HEK293 (cell line): ENCODE measurements at regions not wholly inside any gene's neighbourhood (a gene's known extent, or its start where the extent isn't known, plus 50 kb on each side); places are given as distances from the start of the nearest gene placed in this dataset.

Source experiments
- CTCF ChIA-PET: fragments of 350-600 bp; formaldehyde crosslinking; extraction: SDS; loops from one replicate; lab custom pipeline; 2021; ENCODE audit warnings: antibody characterized with exemption; lab: Yijun Ruan, JAX
- POLR2A ChIA-PET: fragments of 300-600 bp; formaldehyde crosslinking; extraction: SDS; loops from one replicate; lab custom pipeline; 2020; ENCODE audit warnings: antibody characterized with exemption, inconsistent platforms; lab: Yijun Ruan, JAX
- H3K27ac ChIP-seq: fragments of 200-500 bp; sonication (Bioruptor generic); 2 replicates; pipeline ENCODE4 v1.5.1; 2014; ENCODE audit warnings: low read depth, low read length, control low read depth, inconsistent platforms; ENCODE audit errors: extremely low read depth
- H3K36me3 ChIP-seq, 2 experiments: fragments of 200-500 bp in 1 of 2; sonication (Bioruptor generic) in 1 of 2; 1 replicate in 1 of 2; 2 replicates in 1 of 2; pipeline ENCODE4 v1.5.1; 2014 to 2017; ENCODE audit warnings: inconsistent platforms in 2 of 2, low read length in 2 of 2; ENCODE audit not compliant: control insufficient read depth in 2 of 2, insufficient read depth in 1 of 2
- H3K4me1 ChIP-seq: fragments of 200-500 bp; sonication (Bioruptor generic); 2 replicates; pipeline ENCODE4 v1.5.1; 2014; ENCODE audit warnings: mild to moderate bottlenecking, low read length, inconsistent platforms; ENCODE audit not compliant: control insufficient read depth, insufficient read depth
- H3K4me3 ChIP-seq: 2 replicates; pipeline ENCODE4 v1.5.1; 2011; ENCODE audit warnings: low read depth, mild to moderate bottlenecking, control low read depth, low read length, moderate library complexity
- H3K9me3 ChIP-seq: fragments of 200-500 bp; sonication (Bioruptor generic); 2 replicates; pipeline ENCODE4 v1.5.1; 2014; ENCODE audit warnings: low read depth, low read length, inconsistent platforms; ENCODE audit not compliant: control insufficient read depth, insufficient read depth
- KLF9 ChIP-seq: fragments of 450-650 bp; formaldehyde crosslinking; IDR thresholded peaks from 2 replicates; pipeline ENCODE4 v1.5.1; 2016; ENCODE audit warnings: missing biosample characterization, missing genetic modification characterization, low read depth
- WT1 ChIP-seq: fragments of 450-650 bp; formaldehyde crosslinking; IDR thresholded peaks from 2 replicates; pipeline ENCODE4 v1.5.1; 2016; ENCODE audit warnings: missing biosample characterization, missing genetic modification characterization
- YY2 ChIP-seq: fragments of 450-650 bp; formaldehyde crosslinking; IDR thresholded peaks from 2 replicates; pipeline ENCODE4 v1.5.1; 2016; ENCODE audit warnings: missing biosample characterization, missing genetic modification characterization
- ZFP3 ChIP-seq: fragments of 450-650 bp; formaldehyde crosslinking; IDR thresholded peaks from 2 replicates; pipeline ENCODE4 v1.5.1; 2016; ENCODE audit warnings: low read depth, missing biosample characterization, missing genetic modification characterization
- ZFP37 ChIP-seq: fragments of 450-650 bp; formaldehyde crosslinking; IDR thresholded peaks from 2 replicates; pipeline ENCODE4 v1.5.1; 2016; ENCODE audit warnings: missing biosample characterization, missing genetic modification characterization
- ZNF132 ChIP-seq: fragments of 450-650 bp; formaldehyde crosslinking; IDR thresholded peaks from 2 replicates; pipeline ENCODE4 v1.5.1; 2017; ENCODE audit warnings: missing biosample characterization, missing genetic modification characterization, borderline replicate concordance
- ZNF16 ChIP-seq: fragments of 450-650 bp; formaldehyde crosslinking; IDR thresholded peaks from 2 replicates; pipeline ENCODE4 v1.5.1; 2016; ENCODE audit warnings: low read depth, missing biosample characterization, missing genetic modification characterization
- ZNF211 ChIP-seq: fragments of 450-650 bp; formaldehyde crosslinking; IDR thresholded peaks from 2 replicates; pipeline ENCODE4 v1.5.1; 2016; ENCODE audit warnings: low read depth, missing biosample characterization, missing genetic modification characterization
- ZNF324 ChIP-seq: fragments of 450-650 bp; formaldehyde crosslinking; IDR thresholded peaks from 2 replicates; pipeline ENCODE4 v1.5.1; 2016; ENCODE audit warnings: missing biosample characterization, missing genetic modification characterization
- ZNF423 ChIP-seq: fragments of 450-650 bp; formaldehyde crosslinking; IDR thresholded peaks from 2 replicates; pipeline ENCODE4 v1.5.1; 2016; ENCODE audit warnings: missing biosample characterization, missing genetic modification characterization
- ZNF514 ChIP-seq: fragments of 450-650 bp; formaldehyde crosslinking; IDR thresholded peaks from 2 replicates; pipeline ENCODE4 v1.5.1; 2016; ENCODE audit warnings: missing biosample characterization, missing genetic modification characterization
- ZNF560 ChIP-seq: fragments of 450-650 bp; formaldehyde crosslinking; IDR thresholded peaks from 2 replicates; pipeline ENCODE4 v1.5.1; 2017; ENCODE audit warnings: missing biosample characterization, missing genetic modification characterization, borderline replicate concordance
- ZNF571 ChIP-seq: fragments of 450-650 bp; formaldehyde crosslinking; IDR thresholded peaks from 2 replicates; pipeline ENCODE4 v1.5.0; 2017; ENCODE audit warnings: missing biosample characterization, missing genetic modification characterization
- ZNF600 ChIP-seq: fragments of 450-650 bp; formaldehyde crosslinking; IDR thresholded peaks from 2 replicates; pipeline ENCODE4 v1.5.1; 2016; ENCODE audit warnings: missing biosample characterization, missing genetic modification characterization
- ZNF623 ChIP-seq: fragments of 450-650 bp; formaldehyde crosslinking; IDR thresholded peaks from 2 replicates; pipeline ENCODE4 v1.5.1; 2016; ENCODE audit warnings: missing biosample characterization, missing genetic modification characterization
- ZNF768 ChIP-seq: fragments of 450-650 bp; formaldehyde crosslinking; IDR thresholded peaks from 2 replicates; pipeline ENCODE4 v1.5.1; 2018; ENCODE audit warnings: missing biosample characterization, mild to moderate bottlenecking, missing genetic modification characterization
- TF ChIP-seq, protein P1 (sequence below): fragments of 450-650 bp; formaldehyde crosslinking; conservative IDR thresholded peaks from 2 replicates; pipeline ENCODE4 v1.5.1; 2016; ENCODE audit warnings: low read depth, missing biosample characterization, missing genetic modification characterization
- TF ChIP-seq, protein P2 (sequence below): fragments of 450-650 bp; formaldehyde crosslinking; IDR thresholded peaks from 2 replicates; pipeline ENCODE4 v1.5.1; 2016; ENCODE audit warnings: missing biosample characterization, missing genetic modification characterization
- TF ChIP-seq, protein P3 (sequence below): fragments of 450-650 bp; formaldehyde crosslinking; IDR thresholded peaks from 2 replicates; pipeline ENCODE4 v1.5.1; 2016; ENCODE audit warnings: missing biosample characterization, missing genetic modification characterization
- TF ChIP-seq, protein P4 (sequence below): fragments of 450-650 bp; formaldehyde crosslinking; IDR thresholded peaks from 2 replicates; pipeline ENCODE4 v1.5.1; 2017; ENCODE audit warnings: missing biosample characterization, missing genetic modification characterization
- TF ChIP-seq, protein P5 (sequence below): fragments of 450-650 bp; formaldehyde crosslinking; IDR thresholded peaks from 2 replicates; pipeline ENCODE4 v1.5.1; 2017; ENCODE audit warnings: missing biosample characterization, mild to moderate bottlenecking, missing genetic modification characterization, moderate library complexity
- TF ChIP-seq, protein P6 (sequence below): fragments of 450-650 bp; formaldehyde crosslinking; IDR thresholded peaks from 2 replicates; pipeline ENCODE4 v1.5.1; 2016; ENCODE audit warnings: missing biosample characterization, missing genetic modification characterization
- TF ChIP-seq, protein P7 (sequence below): fragments of 450-650 bp; formaldehyde crosslinking; IDR thresholded peaks from 2 replicates; pipeline ENCODE4 v1.5.1; 2016; ENCODE audit warnings: missing biosample characterization, missing genetic modification characterization, borderline replicate concordance

DNA sequence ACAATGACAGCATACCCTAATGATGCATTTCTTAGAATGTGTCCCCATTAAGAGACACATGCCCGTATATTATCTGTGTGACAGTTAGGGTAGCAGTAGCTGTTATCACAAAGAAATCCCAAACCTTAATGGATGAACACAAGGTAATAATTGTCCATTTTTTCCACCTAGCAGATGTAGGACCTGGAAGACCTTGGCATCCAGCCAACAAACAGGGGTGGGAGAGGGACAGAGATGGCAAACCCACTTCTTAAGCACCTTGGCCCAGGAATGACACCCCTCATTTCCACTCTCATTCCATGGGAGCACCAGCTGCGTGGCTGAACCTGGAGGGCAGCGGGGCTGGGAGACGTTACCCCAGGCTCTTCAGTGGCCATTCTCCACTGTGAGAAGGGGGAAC lies 679.0 kb downstream of the AACS start (continued):
- TF ChIP-seq, protein P1, sequence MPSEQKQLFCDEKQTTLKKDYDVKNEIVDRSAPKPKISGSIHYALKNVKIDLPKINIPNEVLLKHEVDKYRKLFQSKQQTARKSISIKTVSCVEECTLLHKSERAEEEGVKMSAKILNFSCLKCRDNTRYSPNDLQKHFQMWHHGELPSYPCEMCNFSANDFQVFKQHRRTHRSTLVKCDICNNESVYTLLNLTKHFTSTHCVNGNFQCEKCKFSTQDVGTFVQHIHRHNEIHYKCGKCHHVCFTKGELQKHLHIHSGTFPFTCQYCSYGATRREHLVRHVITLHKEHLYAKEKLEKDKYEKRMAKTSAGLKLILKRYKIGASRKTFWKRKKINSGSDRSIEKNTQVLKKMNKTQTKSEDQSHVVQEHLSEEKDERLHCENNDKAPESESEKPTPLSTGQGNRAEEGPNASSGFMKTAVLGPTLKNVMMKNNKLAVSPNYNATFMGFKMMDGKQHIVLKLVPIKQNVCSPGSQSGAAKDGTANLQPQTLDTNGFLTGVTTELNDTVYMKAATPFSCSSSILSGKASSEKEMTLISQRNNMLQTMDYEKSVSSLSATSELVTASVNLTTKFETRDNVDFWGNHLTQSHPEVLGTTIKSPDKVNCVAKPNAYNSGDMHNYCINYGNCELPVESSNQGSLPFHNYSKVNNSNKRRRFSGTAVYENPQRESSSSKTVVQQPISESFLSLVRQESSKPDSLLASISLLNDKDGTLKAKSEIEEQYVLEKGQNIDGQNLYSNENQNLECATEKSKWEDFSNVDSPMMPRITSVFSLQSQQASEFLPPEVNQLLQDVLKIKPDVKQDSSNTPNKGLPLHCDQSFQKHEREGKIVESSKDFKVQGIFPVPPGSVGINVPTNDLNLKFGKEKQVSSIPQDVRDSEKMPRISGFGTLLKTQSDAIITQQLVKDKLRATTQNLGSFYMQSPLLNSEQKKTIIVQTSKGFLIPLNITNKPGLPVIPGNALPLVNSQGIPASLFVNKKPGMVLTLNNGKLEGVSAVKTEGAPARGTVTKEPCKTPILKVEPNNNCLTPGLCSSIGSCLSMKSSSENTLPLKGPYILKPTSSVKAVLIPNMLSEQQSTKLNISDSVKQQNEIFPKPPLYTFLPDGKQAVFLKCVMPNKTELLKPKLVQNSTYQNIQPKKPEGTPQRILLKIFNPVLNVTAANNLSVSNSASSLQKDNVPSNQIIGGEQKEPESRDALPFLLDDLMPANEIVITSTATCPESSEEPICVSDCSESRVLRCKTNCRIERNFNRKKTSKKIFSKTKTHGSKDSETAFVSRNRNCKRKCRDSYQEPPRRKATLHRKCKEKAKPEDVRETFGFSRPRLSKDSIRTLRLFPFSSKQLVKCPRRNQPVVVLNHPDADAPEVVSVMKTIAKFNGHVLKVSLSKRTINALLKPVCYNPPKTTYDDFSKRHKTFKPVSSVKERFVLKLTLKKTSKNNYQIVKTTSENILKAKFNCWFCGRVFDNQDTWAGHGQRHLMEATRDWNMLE (tag by site-specific recombination) = no peak
- no peak for TF ChIP-seq ZNF600 (tag by site-specific recombination)
- TF ChIP-seq ZFP3 = no peak
- TF ChIP-seq ZFP37 (tag by site-specific recombination) = no peak
- no peak for TF ChIP-seq KLF9 (tag by site-specific recombination)
- TF ChIP-seq WT1 (tag by site-specific recombination) = no peak
- TF ChIP-seq ZNF571 (tag by site-specific recombination) = no peak
- TF ChIP-seq, protein P2, sequence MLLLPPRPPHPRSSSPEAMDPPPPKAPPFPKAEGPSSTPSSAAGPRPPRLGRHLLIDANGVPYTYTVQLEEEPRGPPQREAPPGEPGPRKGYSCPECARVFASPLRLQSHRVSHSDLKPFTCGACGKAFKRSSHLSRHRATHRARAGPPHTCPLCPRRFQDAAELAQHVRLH (tag by site-specific recombination) = no peak
- no peak for TF ChIP-seq ZNF132 (tag by site-specific recombination)
- TF ChIP-seq, protein P3, sequence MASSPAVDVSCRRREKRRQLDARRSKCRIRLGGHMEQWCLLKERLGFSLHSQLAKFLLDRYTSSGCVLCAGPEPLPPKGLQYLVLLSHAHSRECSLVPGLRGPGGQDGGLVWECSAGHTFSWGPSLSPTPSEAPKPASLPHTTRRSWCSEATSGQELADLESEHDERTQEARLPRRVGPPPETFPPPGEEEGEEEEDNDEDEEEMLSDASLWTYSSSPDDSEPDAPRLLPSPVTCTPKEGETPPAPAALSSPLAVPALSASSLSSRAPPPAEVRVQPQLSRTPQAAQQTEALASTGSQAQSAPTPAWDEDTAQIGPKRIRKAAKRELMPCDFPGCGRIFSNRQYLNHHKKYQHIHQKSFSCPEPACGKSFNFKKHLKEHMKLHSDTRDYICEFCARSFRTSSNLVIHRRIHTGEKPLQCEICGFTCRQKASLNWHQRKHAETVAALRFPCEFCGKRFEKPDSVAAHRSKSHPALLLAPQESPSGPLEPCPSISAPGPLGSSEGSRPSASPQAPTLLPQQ (tag by site-specific recombination) = no peak
- TF ChIP-seq YY2 (tag by site-specific recombination) = no peak
- TF ChIP-seq, protein P4, sequence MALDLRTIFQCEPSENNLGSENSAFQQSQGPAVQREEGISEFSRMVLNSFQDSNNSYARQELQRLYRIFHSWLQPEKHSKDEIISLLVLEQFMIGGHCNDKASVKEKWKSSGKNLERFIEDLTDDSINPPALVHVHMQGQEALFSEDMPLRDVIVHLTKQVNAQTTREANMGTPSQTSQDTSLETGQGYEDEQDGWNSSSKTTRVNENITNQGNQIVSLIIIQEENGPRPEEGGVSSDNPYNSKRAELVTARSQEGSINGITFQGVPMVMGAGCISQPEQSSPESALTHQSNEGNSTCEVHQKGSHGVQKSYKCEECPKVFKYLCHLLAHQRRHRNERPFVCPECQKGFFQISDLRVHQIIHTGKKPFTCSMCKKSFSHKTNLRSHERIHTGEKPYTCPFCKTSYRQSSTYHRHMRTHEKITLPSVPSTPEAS (tag by site-specific recombination) = no peak
- TF ChIP-seq ZNF16 (tag by site-specific recombination) = no peak
- no peak for TF ChIP-seq ZNF324 (tag by site-specific recombination)
- TF ChIP-seq, protein P5, sequence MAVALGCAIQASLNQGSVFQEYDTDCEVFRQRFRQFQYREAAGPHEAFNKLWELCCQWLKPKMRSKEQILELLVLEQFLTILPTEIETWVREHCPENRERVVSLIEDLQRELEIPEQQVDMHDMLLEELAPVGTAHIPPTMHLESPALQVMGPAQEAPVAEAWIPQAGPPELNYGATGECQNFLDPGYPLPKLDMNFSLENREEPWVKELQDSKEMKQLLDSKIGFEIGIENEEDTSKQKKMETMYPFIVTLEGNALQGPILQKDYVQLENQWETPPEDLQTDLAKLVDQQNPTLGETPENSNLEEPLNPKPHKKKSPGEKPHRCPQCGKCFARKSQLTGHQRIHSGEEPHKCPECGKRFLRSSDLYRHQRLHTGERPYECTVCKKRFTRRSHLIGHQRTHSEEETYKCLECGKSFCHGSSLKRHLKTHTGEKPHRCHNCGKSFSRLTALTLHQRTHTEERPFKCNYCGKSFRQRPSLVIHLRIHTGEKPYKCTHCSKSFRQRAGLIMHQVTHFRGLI (tag by site-specific recombination) = no peak

DNA sequence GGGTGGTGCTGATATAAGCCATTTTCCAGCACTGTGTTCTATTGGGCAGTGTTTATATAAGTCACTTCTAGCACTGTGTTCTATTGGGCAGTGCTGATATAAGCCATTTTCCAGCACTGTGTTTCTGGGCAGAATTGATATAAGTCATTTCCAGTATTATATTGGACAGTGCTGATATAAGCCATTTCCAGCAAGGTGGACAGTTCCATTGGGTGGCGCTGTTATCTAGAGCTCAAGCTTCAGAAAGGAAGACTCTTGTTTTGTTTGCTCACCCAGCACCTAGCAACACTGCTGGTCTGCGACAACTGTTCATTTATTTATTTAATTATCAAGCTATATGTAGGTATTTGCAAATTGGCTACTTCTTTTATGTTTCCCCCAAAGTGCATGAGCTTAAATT lies 690.3 kb downstream of the AACS start:
- no peak for TF ChIP-seq ZNF560 (tag by site-specific recombination)
- TF ChIP-seq, protein P6, sequence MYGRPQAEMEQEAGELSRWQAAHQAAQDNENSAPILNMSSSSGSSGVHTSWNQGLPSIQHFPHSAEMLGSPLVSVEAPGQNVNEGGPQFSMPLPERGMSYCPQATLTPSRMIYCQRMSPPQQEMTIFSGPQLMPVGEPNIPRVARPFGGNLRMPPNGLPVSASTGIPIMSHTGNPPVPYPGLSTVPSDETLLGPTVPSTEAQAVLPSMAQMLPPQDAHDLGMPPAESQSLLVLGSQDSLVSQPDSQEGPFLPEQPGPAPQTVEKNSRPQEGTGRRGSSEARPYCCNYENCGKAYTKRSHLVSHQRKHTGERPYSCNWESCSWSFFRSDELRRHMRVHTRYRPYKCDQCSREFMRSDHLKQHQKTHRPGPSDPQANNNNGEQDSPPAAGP (tag by site-specific recombination) = no peak
- no peak for TF ChIP-seq ZNF768 (tag by site-specific recombination)
- no peak for TF ChIP-seq ZNF423 (tag by site-specific recombination)
- TF ChIP-seq ZNF623 (tag by site-specific recombination) = no peak
- TF ChIP-seq, protein P7, sequence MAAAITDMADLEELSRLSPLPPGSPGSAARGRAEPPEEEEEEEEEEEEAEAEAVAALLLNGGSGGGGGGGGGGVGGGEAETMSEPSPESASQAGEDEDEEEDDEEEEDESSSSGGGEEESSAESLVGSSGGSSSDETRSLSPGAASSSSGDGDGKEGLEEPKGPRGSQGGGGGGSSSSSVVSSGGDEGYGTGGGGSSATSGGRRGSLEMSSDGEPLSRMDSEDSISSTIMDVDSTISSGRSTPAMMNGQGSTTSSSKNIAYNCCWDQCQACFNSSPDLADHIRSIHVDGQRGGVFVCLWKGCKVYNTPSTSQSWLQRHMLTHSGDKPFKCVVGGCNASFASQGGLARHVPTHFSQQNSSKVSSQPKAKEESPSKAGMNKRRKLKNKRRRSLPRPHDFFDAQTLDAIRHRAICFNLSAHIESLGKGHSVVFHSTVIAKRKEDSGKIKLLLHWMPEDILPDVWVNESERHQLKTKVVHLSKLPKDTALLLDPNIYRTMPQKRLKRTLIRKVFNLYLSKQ (tag by site-specific recombination) = no peak
- no peak for TF ChIP-seq ZNF514
- no peak for TF ChIP-seq ZNF211 (tag by site-specific recombination)
- TF ChIP-seq, all 188 proteins: peak for 0
- CTCF ChIA-PET = interaction anchor here (0.6 kb wide), 1 partner anchor 328 kb away, joined by 6 read pairs; no protein-coding TSS in a partner anchor

More for the DNA sequence above, 690.3 kb downstream of the AACS start:
- no peaks in the 10 kb centered on the region for H3K4me1 ChIP-seq
- no peaks in the 10 kb centered on the region for H3K36me3 ChIP-seq
- POLR2A ChIA-PET = no interaction called here
- H3K4me3 ChIP-seq = no peak overlapping the region
- no peaks in the 10 kb centered on the region for H3K9me3 ChIP-seq
- H3K27ac ChIP-seq = no peak overlapping the region
